MM.1S (cell line): ENCODE measurements at regions not wholly inside any gene's neighbourhood (a gene's known extent, or its start where the extent isn't known, plus 50 kb on each side); places are given as distances from the start of the nearest gene placed in this dataset.

Source experiments
- DNase-seq: peaks from one replicate; pipeline ENCODE4 v3.0.0-alpha.2; 2015
- H2AFZ ChIP-seq: fragments of 300-600 bp; sonication (generic); 2 replicates; pipeline ENCODE4 v1.6.0; 2016; ENCODE audit warnings: antibody characterized with exemption, low read length
- H3F3A ChIP-seq: fragments of 300-600 bp; sonication (generic); 2 replicates; pipeline ENCODE4 v1.6.1; 2016; ENCODE audit warnings: mild to moderate bottlenecking, antibody characterized with exemption, low read length, moderate library complexity, mixed read lengths; ENCODE audit not compliant: insufficient read depth
- H3K27ac ChIP-seq: fragments of 300-600 bp; sonication (generic); 2 replicates; pipeline ENCODE4 v1.5.1; 2016; ENCODE audit warnings: mild to moderate bottlenecking, low read length
- H3K27me3 ChIP-seq: fragments of 300-600 bp; sonication (generic); replicated peaks from 2 replicates; pipeline ENCODE4 v1.6.0; 2016; ENCODE audit warnings: low read length; ENCODE audit not compliant: insufficient read depth
- H3K36me3 ChIP-seq: fragments of 300-600 bp; sonication (generic); replicated peaks from 2 replicates; pipeline ENCODE4 v1.6.1; 2016; ENCODE audit warnings: mild to moderate bottlenecking, low read length, mixed read lengths; ENCODE audit not compliant: insufficient read depth
- H3K4me1 ChIP-seq: fragments of 300-600 bp; sonication (generic); 2 replicates; pipeline ENCODE4 v1.6.1; 2016; ENCODE audit warnings: low read length, mixed read lengths
- H3K4me2 ChIP-seq: fragments of 300-600 bp; sonication (generic); 2 replicates; pipeline ENCODE4 v1.6.0; 2016; ENCODE audit warnings: low read depth, low read length
- H3K4me3 ChIP-seq: fragments of 300-600 bp; sonication (generic); 2 replicates; pipeline ENCODE4 v1.5.1; 2016; ENCODE audit warnings: low read length, mixed read lengths
- H3K79me2 ChIP-seq: fragments of 300-600 bp; sonication (generic); 2 replicates; pipeline ENCODE4 v1.6.1; 2016; ENCODE audit warnings: mixed run types, low read length, mixed read lengths
- H3K9ac ChIP-seq: fragments of 300-600 bp; sonication (generic); 2 replicates; pipeline ENCODE4 v1.6.1; 2016; ENCODE audit warnings: low read length, mixed read lengths
- H3K9me2 ChIP-seq: fragments of 300-600 bp; sonication (generic); replicated peaks from 2 replicates; pipeline ENCODE4 v1.6.1; 2016; ENCODE audit warnings: mild to moderate bottlenecking, low read length, mixed read lengths; ENCODE audit not compliant: insufficient read depth
- H3K9me3 ChIP-seq: fragments of 300-600 bp; sonication (generic); replicated peaks from 2 replicates; pipeline ENCODE4 v1.6.1; 2016; ENCODE audit warnings: mild to moderate bottlenecking, low read length, mixed read lengths; ENCODE audit not compliant: insufficient read depth
- H4K20me1 ChIP-seq: fragments of 300-600 bp; sonication (generic); 2 replicates; pipeline ENCODE4 v1.6.1; 2016; ENCODE audit warnings: mild to moderate bottlenecking, low read length, moderate library complexity, mixed read lengths; ENCODE audit not compliant: insufficient read depth
- CTCF ChIP-seq: fragments of 300-600 bp; sonication (generic); IDR thresholded peaks from 2 replicates; pipeline ENCODE4 v1.5.1; 2016; ENCODE audit warnings: antibody characterized with exemption, low read length, mixed read lengths
- EZH2 ChIP-seq: fragments of 300-600 bp; sonication (generic); optimal IDR thresholded peaks from 2 replicates; pipeline ENCODE3; 2017; ENCODE audit warnings: low read depth, mild to moderate bottlenecking, antibody characterized with exemption, low read length, mixed read lengths
- EZH2phosphoT487 ChIP-seq: fragments of 300-600 bp; sonication (generic); IDR thresholded peaks from 2 replicates; pipeline ENCODE4 v1.6.1; 2018; ENCODE audit warnings: antibody characterized with exemption, low read length

- no peak overlapping the region for H3K27ac ChIP-seq
- H3K9me2 ChIP-seq: no peaks in the 10 kb centered on the region
- no peaks in the 10 kb centered on the region for H3K27me3 ChIP-seq
- H3F3A ChIP-seq: no peaks in the 10 kb centered on the region
- H2AFZ ChIP-seq: no peak overlapping the region
- H3K9ac ChIP-seq: no peak overlapping the region
- no peak overlapping the region for H3K4me2 ChIP-seq
- DNase-seq: no peak
- no peaks in the 10 kb centered on the region for H4K20me1 ChIP-seq
- TF ChIP-seq EZH2phosphoT487: no peak
- TF ChIP-seq CTCF: no peak
- TF ChIP-seq EZH2: no peak
- H3K79me2 ChIP-seq: peaks cover 87% of the 10 kb centered on the region
- no peaks in the 10 kb centered on the region for H3K9me3 ChIP-seq
- peaks cover 22% of the 10 kb centered on the region for H3K4me1 ChIP-seq
- no peak overlapping the region for H3K4me3 ChIP-seq
- H3K36me3 ChIP-seq: no peaks in the 10 kb centered on the region
Observed at GRCh38 chr22:22830193-22830592, 57.4 kb upstream of the IGLL5 start.

DNA sequence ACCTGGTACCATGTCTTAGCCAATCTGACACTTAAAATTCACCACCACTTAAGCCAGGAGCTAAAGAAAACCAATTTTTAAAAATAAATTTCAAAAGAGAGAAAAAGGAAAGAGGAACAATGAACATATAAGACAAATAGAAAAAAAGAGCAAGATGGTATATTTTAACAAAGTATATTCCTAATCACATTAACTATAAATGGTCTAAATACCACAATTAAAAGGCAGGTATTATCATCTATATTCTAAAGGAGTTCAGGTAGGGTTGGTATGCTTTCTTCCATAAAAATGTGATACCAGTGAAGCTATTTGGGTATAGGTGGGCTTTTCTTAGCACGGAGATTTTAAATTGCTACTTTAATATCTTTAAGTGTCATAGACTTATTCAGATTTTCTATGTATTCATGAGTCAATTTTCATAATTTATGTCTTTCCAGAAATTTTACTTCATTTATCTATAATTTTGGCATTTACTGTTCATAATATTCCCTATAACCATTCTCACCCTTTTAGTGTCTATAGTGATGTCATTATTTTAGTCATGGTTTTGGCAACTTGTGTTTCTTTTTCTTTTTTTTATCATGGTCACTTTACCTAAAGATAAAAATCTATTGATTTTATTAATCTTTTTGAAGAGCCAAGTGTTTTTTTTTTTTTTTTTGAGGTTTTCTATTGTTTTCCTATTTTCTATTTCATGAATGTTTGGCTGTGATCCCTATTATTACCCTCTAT lies 56.5 kb upstream of the IGLL5 start:
- Histone ChIP-seq H2AFZ (no peak overlapping the region), H4K20me1 (no peaks in the 10 kb centered on the region), H3K27me3 (no peaks in the 10 kb centered on the region), H3K9me2 (no peaks in the 10 kb centered on the region), H3K27ac (no peak overlapping the region), H3K4me1 (peaks cover 13% of the 10 kb centered on the region), H3K4me2 (no peak overlapping the region), H3K9ac (no peak overlapping the region), H3K36me3 (no peaks in the 10 kb centered on the region), H3K79me2 (peaks cover 82% of the 10 kb centered on the region), H3K4me3 (no peak overlapping the region), H3F3A (no peaks in the 10 kb centered on the region), H3K9me3 (no peaks in the 10 kb centered on the region)
- no peak for DNase-seq
- TF ChIP-seq EZH2 (no peak), CTCF (no peak), EZH2phosphoT487 (no peak)

DNA sequence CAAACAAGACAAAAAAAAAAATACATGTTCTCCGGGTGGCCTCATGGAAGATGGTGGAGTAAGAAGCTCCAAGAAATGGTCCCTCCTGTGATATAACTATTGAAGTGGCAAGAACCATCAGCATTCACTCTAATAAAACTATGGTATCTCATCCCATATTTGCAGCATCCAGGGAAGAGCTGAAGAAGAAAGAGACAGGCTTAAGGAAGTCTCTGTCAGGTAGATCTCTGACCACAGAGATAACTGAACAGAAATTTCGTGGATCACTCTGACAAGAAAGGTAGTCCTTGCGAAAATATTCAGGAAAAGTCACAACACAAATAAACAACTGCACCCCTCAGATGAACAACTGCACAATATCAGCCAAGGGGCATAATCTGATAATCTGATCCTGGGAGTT lies 54.6 kb upstream of the IGLL5 start:
- no peak overlapping the region for H3K4me2 ChIP-seq
- no peak overlapping the region for H3K4me3 ChIP-seq
- no peaks in the 10 kb centered on the region for H3F3A ChIP-seq
- H4K20me1 ChIP-seq: no peaks in the 10 kb centered on the region
- no peak for DNase-seq
- H3K9me2 ChIP-seq: no peaks in the 10 kb centered on the region
- no peaks in the 10 kb centered on the region for H3K27me3 ChIP-seq
- peaks cover 76% of the 10 kb centered on the region for H3K79me2 ChIP-seq
- no peaks in the 10 kb centered on the region for H3K36me3 ChIP-seq
- no peak overlapping the region for H2AFZ ChIP-seq
- no peaks in the 10 kb centered on the region for H3K9me3 ChIP-seq
- no peak overlapping the region for H3K9ac ChIP-seq
- TF ChIP-seq EZH2: no peak
- TF ChIP-seq CTCF: no peak
- TF ChIP-seq EZH2phosphoT487: no peak
- H3K4me1 ChIP-seq: no peaks in the 10 kb centered on the region
- H3K27ac ChIP-seq: no peak overlapping the region
